ENCODE measurements at regions not wholly inside any gene's neighbourhood (a gene's known extent, or its start where the extent isn't known, plus 50 kb on each side); places are given as distances from the start of the nearest gene placed in this dataset.
A peak's percentile ranks its signal among the peaks of the same experiment; 100 is the strongest.
"Not testable (repeated sequence)": the region's sequence is repeated elsewhere in the genome, so short reads cannot be mapped to it uniquely, and the experiment has no call there.

DNA sequence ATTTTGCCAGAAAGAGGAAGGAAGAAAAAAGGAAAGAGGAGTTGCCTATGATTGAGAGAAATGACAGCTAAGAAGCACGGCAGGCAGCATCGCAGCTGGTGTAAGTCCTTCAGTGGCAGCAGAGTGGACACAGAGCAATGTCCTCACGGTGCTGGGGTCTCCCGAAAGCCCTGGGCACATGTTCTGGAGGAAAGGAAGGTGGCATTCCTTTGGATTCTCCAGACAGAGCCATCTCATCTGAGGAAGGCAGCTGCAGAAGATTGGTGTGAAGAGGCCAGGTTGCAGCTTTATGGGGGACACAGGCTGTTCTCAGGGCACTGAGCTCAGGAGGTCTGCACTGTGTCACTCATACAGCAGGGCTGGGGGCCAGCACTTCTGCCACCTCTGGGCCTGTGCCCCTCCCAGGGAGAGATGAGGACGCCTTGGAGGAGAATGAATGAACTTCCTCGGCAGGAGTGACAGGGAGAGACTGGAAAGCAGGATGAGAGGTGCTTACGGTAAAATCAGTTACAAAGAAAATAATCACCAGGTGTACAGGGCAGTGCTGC lies 252.0 kb upstream of the MYT1L start:
- no peak for ATAC-seq
- no peak for DNase-seq
- peak overlapping the region in 1 of 10 donors; percentile 12 for H3K27ac Mint-ChIP-seq
- H3K4me3 Mint-ChIP-seq: no peak overlapping the region
- H3K4me1 Mint-ChIP-seq: peaks cover 0 to 2% (median 0%) of the 10 kb centered on the region in 4 donors
- H3K27me3 Mint-ChIP-seq: peaks cover 0 to 23% (median 3%) of the 10 kb centered on the region in 5 donors
- H3K36me3 Mint-ChIP-seq: no peaks in the 10 kb centered on the region
- POLR2A ChIA-PET: no interaction called here
- peaks cover 0 to 3% (median 0%) of the 10 kb centered on the region in 9 donors for H3K9me3 Mint-ChIP-seq

DNA sequence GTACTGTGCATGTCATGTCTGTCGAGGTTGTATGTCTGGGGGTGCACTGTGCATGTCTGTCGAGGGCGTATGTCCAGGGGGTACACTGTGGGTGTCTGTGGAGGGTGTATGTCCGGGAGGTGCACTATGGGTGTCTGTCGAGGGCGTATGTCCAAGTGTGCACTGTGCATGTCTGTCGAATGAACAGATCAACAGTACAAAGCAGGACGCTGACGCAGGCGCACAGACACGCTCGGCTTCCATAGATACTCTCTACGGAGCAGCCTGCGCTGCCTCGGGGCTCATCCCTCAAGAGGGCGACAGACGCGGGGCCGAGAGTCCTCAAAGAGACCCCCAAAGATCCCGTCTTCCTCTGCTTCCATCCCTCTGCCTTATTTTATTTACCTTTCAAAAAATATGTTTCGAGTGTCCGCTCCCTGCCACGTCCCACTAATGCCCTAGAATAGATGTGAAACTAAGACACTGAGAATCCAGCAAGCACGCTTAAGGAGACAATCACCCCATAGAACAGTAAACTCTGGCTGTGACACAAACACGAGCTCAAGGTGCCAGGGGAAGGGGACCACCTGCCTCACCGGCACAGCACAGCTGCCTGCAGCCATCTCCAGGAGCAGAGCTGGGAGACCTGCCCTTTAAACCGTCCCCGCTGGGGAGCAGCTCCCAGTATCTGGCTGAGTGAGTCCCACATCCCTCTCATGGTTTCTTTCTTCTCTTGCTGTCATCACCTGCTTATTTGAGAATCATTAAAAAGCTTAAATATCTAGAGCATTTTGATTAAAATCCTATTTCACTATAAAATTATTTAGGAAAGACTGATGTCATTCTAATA lies 250.5 kb upstream of the MYT1L start:
- ATAC-seq: no peak
- no peak for DNase-seq
- POLR2A ChIA-PET: no interaction called here
- Mint-ChIP-seq H3K36me3 (no peaks in the 10 kb centered on the region), H3K4me1 (peaks cover 0 to 2% (median 0%) of the 10 kb centered on the region in 4 donors), H3K27me3 (peaks cover 2 to 23% (median 3%) of the 10 kb centered on the region in 5 donors), H3K4me3 (no peak overlapping the region), H3K9me3 (peaks cover 0 to 3% (median 0%) of the 10 kb centered on the region in 9 donors), H3K27ac (no peak overlapping the region)

DNA sequence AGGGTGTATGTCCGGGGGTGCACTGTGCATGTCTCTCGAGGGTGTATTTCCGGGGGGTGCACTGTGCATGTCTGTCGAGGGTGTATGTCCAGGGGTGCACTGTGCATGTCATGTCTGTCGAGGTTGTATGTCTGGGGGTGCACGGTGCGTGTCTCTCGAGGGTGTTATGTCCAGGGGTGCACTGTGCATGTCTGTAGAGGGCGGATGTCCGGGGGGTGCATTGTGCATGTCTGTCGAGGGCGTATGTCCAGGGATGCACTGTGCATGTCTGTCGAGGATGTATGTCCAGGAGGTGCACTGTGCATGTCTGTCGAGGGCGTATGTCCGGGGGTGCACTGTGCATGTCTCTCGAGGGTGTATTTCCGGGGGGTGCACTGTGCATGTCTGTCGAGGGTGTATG lies 249.8 kb upstream of the MYT1L start:
- H3K27me3 Mint-ChIP-seq: peaks cover 2 to 23% (median 3%) of the 10 kb centered on the region in 5 donors
- H3K36me3 Mint-ChIP-seq, DNase-seq, POLR2A ChIA-PET, ATAC-seq, H3K9me3 Mint-ChIP-seq, H3K27ac Mint-ChIP-seq, H3K4me3 Mint-ChIP-seq, H3K4me1 Mint-ChIP-seq: not testable (repeated sequence)

- DNase-seq: no peak
- peaks cover 0 to 2% (median 0%) of the 10 kb centered on the region in 4 donors for H3K4me1 Mint-ChIP-seq
- no peak overlapping the region for H3K27ac Mint-ChIP-seq
- H3K36me3 Mint-ChIP-seq: no peaks in the 10 kb centered on the region
- POLR2A ChIA-PET: no interaction called here
- H3K27me3 Mint-ChIP-seq: peaks cover 2 to 23% (median 3%) of the 10 kb centered on the region in 5 donors
- no peak for ATAC-seq
- no peak overlapping the region for H3K4me3 Mint-ChIP-seq
- H3K9me3 Mint-ChIP-seq: peaks cover 0 to 3% (median 0%) of the 10 kb centered on the region in 9 donors
Observed at GRCh38 chr2:2580341-2580740, 249.3 kb upstream of the MYT1L start.

DNA sequence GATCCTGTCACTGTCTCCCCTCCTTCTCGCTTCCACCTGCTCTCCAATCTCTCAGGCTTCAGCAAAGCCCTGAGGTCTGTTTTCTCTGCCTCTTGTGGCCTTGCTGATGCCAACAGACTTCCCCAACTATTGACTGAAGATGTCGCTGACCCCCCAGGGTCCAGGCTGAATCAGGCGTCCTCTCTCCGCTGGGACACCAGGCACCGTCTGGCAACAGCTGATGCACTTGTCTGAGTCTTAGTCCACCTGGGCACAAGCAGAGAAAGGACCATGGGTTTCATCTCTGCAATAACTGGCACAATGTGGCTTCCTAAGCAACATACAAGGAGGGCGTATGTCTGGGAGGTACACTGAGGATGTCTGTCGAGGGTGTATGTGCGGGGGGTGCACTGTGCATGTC lies 248.7 kb upstream of the MYT1L start:
- H3K4me1 Mint-ChIP-seq: peaks cover 0 to 2% (median 0%) of the 10 kb centered on the region in 4 donors
- POLR2A ChIA-PET: no interaction called here
- no peaks in the 10 kb centered on the region for H3K36me3 Mint-ChIP-seq
- H3K4me3 Mint-ChIP-seq: no peak overlapping the region
- peaks cover 0 to 3% (median 0%) of the 10 kb centered on the region in 9 donors for H3K9me3 Mint-ChIP-seq
- peak overlapping the region in 1 of 10 donors; percentile 37 for H3K27ac Mint-ChIP-seq
- DNase-seq (no peak), ATAC-seq (no peak)
- peaks cover 2 to 23% (median 3%) of the 10 kb centered on the region in 5 donors for H3K27me3 Mint-ChIP-seq

GRCh38 chr2:2577407-2577831 lies 246.3 kb upstream of the MYT1L start:
- ATAC-seq (no peak), DNase-seq (no peak)
- no peaks in the 10 kb centered on the region for H3K9me3 Mint-ChIP-seq
- H3K4me1 Mint-ChIP-seq: peaks cover 0 to 2% (median 0%) of the 10 kb centered on the region in 4 donors
- H3K36me3 Mint-ChIP-seq: no peaks in the 10 kb centered on the region
- POLR2A ChIA-PET: no interaction called here
- no peak overlapping the region for H3K27ac Mint-ChIP-seq
- no peak overlapping the region for H3K4me3 Mint-ChIP-seq
- peaks cover 2 to 23% (median 2%) of the 10 kb centered on the region in 5 donors for H3K27me3 Mint-ChIP-seq

DNA sequence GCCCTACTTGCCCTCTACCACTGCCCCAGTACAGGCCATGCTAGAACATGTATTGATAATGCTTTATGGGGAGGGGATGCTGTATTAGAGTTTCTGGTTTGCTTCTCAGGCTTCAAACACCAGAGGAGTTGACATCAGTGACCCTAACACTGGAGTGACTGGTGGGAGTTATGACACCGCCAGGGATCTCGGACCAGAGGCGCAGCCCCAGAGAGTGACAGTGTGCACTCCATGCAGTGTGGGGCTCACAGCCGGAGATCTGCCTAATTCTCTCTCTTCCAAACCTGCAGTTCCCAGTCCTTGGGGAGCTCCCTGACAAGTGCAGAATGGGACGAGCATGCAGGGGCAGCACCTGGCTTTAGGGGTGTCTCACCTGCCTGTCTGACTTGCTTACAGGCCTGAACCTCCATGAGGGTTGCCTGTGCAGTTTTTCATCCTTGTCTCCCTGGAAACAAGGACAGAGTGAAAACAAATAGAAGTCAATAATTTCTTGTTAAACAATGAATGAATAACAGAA lies 244.9 kb upstream of the MYT1L start:
- Mint-ChIP-seq H3K27ac (no peak overlapping the region), H3K4me3 (no peak overlapping the region), H3K4me1 (peaks cover 0 to 2% (median 0%) of the 10 kb centered on the region in 4 donors), H3K36me3 (no peaks in the 10 kb centered on the region), H3K27me3 (peaks cover 2 to 18% (median 2%) of the 10 kb centered on the region in 5 donors), H3K9me3 (no peaks in the 10 kb centered on the region)
- no peak for ATAC-seq
- POLR2A ChIA-PET: no interaction called here
- no peak for DNase-seq

GRCh38 chr2:2575181-2575577 lies 244.1 kb upstream of the MYT1L start:
- DNase-seq: no peak
- Mint-ChIP-seq H3K9me3 (no peaks in the 10 kb centered on the region), H3K27ac (peak overlapping the region in 1 of 10 donors; percentile 6)

DNA sequence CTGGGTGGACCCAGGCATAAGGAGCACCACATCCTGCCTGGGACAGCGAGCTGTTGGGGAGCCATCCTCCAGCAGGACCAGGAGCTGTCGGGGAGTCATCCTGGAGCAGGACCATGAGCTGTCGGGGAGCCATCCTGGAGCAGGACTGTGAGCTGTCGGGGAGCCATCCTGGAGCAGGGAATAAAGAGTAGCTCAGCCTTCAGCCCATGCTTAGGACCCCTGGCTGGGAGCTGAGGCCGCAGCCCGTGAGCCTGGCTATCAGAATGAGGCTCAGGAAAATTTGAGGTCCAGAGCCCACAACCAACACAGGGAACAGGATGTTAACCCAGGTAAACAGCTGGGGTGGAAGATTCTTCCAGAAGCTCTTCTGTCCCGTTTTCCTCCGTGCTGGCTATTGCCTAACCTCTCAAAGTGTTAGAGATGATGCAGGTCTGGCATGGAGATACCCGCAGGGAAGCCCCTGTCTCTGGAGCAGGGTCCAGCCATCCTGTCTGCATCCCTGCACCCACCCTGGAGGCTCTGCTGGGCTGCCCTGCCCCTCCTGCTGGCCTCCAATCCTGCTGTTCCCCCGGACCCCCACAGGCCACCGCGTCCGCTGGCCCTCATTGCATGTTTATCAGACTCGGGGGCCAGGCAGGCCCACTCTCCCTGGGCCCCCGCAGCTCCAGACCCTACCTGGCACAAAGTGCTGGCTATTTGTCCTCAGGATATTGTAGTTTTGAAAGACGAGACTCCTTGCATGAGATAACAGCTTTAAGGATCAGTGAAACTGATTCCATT lies 243.5 kb upstream of the MYT1L start:
- Mint-ChIP-seq H3K36me3 (no peaks in the 10 kb centered on the region), H3K27ac (peak overlapping the region in 2 of 10 donors; percentile 6 to 45), H3K27me3 (peaks cover 2 to 11% (median 2%) of the 10 kb centered on the region in 5 donors), H3K4me1 (peaks cover 0 to 3% (median 0%) of the 10 kb centered on the region in 4 donors), H3K4me3 (no peak overlapping the region), H3K9me3 (no peaks in the 10 kb centered on the region)
- ATAC-seq: no peak
- no peak for DNase-seq
- POLR2A ChIA-PET: no interaction called here

More at GRCh38 chr2:2575181-2575577, 244.1 kb upstream of the MYT1L start:
- Mint-ChIP-seq H3K4me3 (no peak overlapping the region), H3K27me3 (peaks cover 2 to 14% (median 2%) of the 10 kb centered on the region in 5 donors), H3K36me3 (no peaks in the 10 kb centered on the region), H3K4me1 (peaks cover 0 to 2% (median 0%) of the 10 kb centered on the region in 4 donors)
- POLR2A ChIA-PET: no interaction called here
- ATAC-seq: no peak

DNA sequence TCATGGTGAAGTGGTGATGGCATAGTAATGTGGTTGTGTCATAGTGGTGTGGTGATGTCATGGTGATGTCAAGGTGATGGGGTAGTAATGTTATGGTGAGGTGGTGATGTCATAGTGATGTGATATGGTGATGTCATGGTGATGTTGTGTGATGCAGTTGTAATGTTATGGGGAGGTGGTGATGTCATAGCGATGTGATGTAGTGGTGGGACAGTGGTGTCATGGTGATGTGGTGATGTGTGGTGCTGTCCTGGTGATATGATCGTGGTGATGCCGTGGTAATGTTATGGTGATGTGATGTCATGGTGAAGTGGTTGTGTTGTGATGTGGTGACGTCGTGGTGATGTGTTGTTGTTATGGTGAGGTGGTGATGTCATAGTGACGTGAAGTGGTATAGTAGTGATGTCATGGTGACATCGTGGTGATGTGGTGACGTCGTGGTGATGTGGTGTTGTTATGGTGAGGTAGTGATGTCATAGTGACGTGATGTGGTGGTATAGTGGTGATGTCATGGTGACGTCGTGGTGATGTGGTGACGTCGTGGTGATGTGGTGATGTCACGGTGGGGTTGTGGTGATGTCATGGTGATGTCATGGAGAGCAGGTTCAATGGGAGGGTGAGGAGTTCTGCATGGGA lies 242.7 kb upstream of the MYT1L start:
- no peaks in the 10 kb centered on the region for H3K36me3 Mint-ChIP-seq
- peaks cover 2 to 15% (median 2%) of the 10 kb centered on the region in 5 donors for H3K27me3 Mint-ChIP-seq
- no peaks in the 10 kb centered on the region for H3K9me3 Mint-ChIP-seq
- no peak overlapping the region for H3K27ac Mint-ChIP-seq
- H3K4me1 Mint-ChIP-seq: peaks cover 0 to 3% (median 0%) of the 10 kb centered on the region in 4 donors
- POLR2A ChIA-PET: no interaction called here
- no peak overlapping the region for H3K4me3 Mint-ChIP-seq
- peak in 1 of 10 donors; percentile 11 for DNase-seq
- ATAC-seq: peak in 1 of 2 donors; percentile 18

- POLR2A ChIA-PET: no interaction called here
- Mint-ChIP-seq H3K9me3 (no peaks in the 10 kb centered on the region), H3K36me3 (no peaks in the 10 kb centered on the region), H3K4me1 (peaks cover 0 to 3% (median 0%) of the 10 kb centered on the region in 4 donors), H3K4me3 (no peak overlapping the region), H3K27ac (no peak overlapping the region), H3K27me3 (peaks cover 0 to 20% (median 2%) of the 10 kb centered on the region in 5 donors)
- DNase-seq (no peak), ATAC-seq (no peak)
Observed at GRCh38 chr2:2573205-2573604, 242.1 kb upstream of the MYT1L start.

Measured in naive thymus-derived CD8-positive, alpha-beta T cell (primary cell).